Large intestine (tissue), 3 donors: ENCODE measurements at regions not wholly inside any gene's neighbourhood (a gene's known extent, or its start where the extent isn't known, plus 50 kb on each side); places are given as distances from the start of the nearest gene placed in this dataset.

ENCODE experiments used
- DNase-seq, 2 donors: peaks; one replicate each; pipeline versions ENCODE4 v3.0.0 to v3.0.0-alpha.2; 2013
- H3K27ac ChIP-seq: one replicate; pipeline ENCODE4 v1.5.1; 2013; ENCODE audit warnings: low read length
- H3K27me3 ChIP-seq: 2 replicates; pipeline ENCODE4 v1.6.1; 2013; ENCODE audit warnings: low read length; ENCODE audit not compliant: control insufficient read depth, insufficient read depth
- H3K36me3 ChIP-seq: 2 replicates; pipeline ENCODE4 v1.6.1; 2013; ENCODE audit warnings: low read length; ENCODE audit not compliant: control insufficient read depth, insufficient read depth
- H3K4me1 ChIP-seq: one replicate; pipeline ENCODE4 v1.6.1; 2013; ENCODE audit warnings: low read length; ENCODE audit not compliant: control insufficient read depth, insufficient read depth
- H3K4me3 ChIP-seq: one replicate; pipeline ENCODE4 v1.5.1; 2013; ENCODE audit warnings: low read length
- H3K9me3 ChIP-seq: one replicate; pipeline ENCODE4 v1.6.1; 2013; ENCODE audit warnings: mild to moderate bottlenecking, low read depth, low read length, moderate library complexity; ENCODE audit not compliant: control insufficient read depth
- WGBS: methylation state at CpG from one replicate; pipeline ENCODE4 v1.1.5; 2013; ENCODE audit warnings: low lambda C conversion rate; ENCODE audit not compliant: insufficient coverage; 5-methylcytosine and 5-hydroxymethylcytosine counted together

GRCh38 chr12:90062799-90063198, 354.2 kb upstream of the ATP2B1 start:
- 67% methylated on average over 1 of the region's 4 CpGs for WGBS
- Histone ChIP-seq H3K27me3 (no peaks in the 10 kb centered on the region), H3K36me3 (no peaks in the 10 kb centered on the region), H3K4me1 (no peaks in the 10 kb centered on the region), H3K9me3 (no peaks in the 10 kb centered on the region), H3K4me3 (no peak overlapping the region), H3K27ac (no peak overlapping the region)
- DNase-seq: no peak

GRCh38 chr12:90061809-90062208, 353.2 kb upstream of the ATP2B1 start:
- H3K27ac ChIP-seq: no peak overlapping the region
- no peaks in the 10 kb centered on the region for H3K27me3 ChIP-seq
- no peak overlapping the region for H3K4me3 ChIP-seq
- no CpG with 5 or more reads among the region's 2 CpGs for WGBS
- H3K9me3 ChIP-seq: no peaks in the 10 kb centered on the region
- no peaks in the 10 kb centered on the region for H3K4me1 ChIP-seq
- no peaks in the 10 kb centered on the region for H3K36me3 ChIP-seq
- DNase-seq: no peak

GRCh38 chr12:90060031-90060430, 351.4 kb upstream of the ATP2B1 start:
- no peak for DNase-seq
- H3K27me3 ChIP-seq: no peaks in the 10 kb centered on the region
- no peaks in the 10 kb centered on the region for H3K36me3 ChIP-seq
- WGBS: 40% methylated on average over 1 of the region's 1 CpG
- no peak overlapping the region for H3K27ac ChIP-seq
- no peaks in the 10 kb centered on the region for H3K9me3 ChIP-seq
- no peak overlapping the region for H3K4me3 ChIP-seq
- no peaks in the 10 kb centered on the region for H3K4me1 ChIP-seq

GRCh38 chr12:90058704-90059103, 350.1 kb upstream of the ATP2B1 start:
- H3K4me1 ChIP-seq: no peaks in the 10 kb centered on the region
- peak; percentile 10 to 12 for DNase-seq
- no peaks in the 10 kb centered on the region for H3K9me3 ChIP-seq
- WGBS: no CpG with 5 or more reads among the region's 1 CpG
- H3K4me3 ChIP-seq: no peak overlapping the region
- H3K27me3 ChIP-seq: no peaks in the 10 kb centered on the region
- H3K36me3 ChIP-seq: no peaks in the 10 kb centered on the region
- H3K27ac ChIP-seq: no peak overlapping the region

GRCh38 chr12:90055071-90055470, 346.4 kb upstream of the ATP2B1 start:
- Histone ChIP-seq H3K9me3 (no peaks in the 10 kb centered on the region), H3K4me3 (no peak overlapping the region), H3K4me1 (no peaks in the 10 kb centered on the region), H3K27me3 (no peaks in the 10 kb centered on the region), H3K36me3 (no peaks in the 10 kb centered on the region), H3K27ac (no peak overlapping the region)
- WGBS: 100% methylated on average over 1 of the region's 1 CpG
- DNase-seq: no peak

- Histone ChIP-seq H3K36me3 (no peaks in the 10 kb centered on the region), H3K9me3 (no peaks in the 10 kb centered on the region), H3K4me3 (no peak overlapping the region), H3K27me3 (no peaks in the 10 kb centered on the region), H3K27ac (no peak overlapping the region), H3K4me1 (no peaks in the 10 kb centered on the region)
- DNase-seq: no peak
Observed at GRCh38 chr12:90048918-90049317, 340.3 kb upstream of the ATP2B1 start.

- Histone ChIP-seq H3K9me3 (no peaks in the 10 kb centered on the region), H3K4me1 (no peaks in the 10 kb centered on the region), H3K36me3 (no peaks in the 10 kb centered on the region), H3K27ac (no peak overlapping the region), H3K27me3 (no peaks in the 10 kb centered on the region), H3K4me3 (no peak overlapping the region)
- no peak for DNase-seq
Observed at GRCh38 chr12:90045559-90045958, 336.9 kb upstream of the ATP2B1 start.

GRCh38 chr12:90044069-90044468, 335.4 kb upstream of the ATP2B1 start:
- no peaks in the 10 kb centered on the region for H3K4me1 ChIP-seq
- H3K4me3 ChIP-seq: no peak overlapping the region
- no peaks in the 10 kb centered on the region for H3K27me3 ChIP-seq
- no peak for DNase-seq
- H3K9me3 ChIP-seq: no peaks in the 10 kb centered on the region
- H3K36me3 ChIP-seq: no peaks in the 10 kb centered on the region
- H3K27ac ChIP-seq: no peak overlapping the region

GRCh38 chr12:90042920-90043641, 334.4 kb upstream of the ATP2B1 start:
- WGBS: no CpG with 5 or more reads among the region's 5 CpGs
- no peaks in the 10 kb centered on the region for H3K9me3 ChIP-seq
- no peak overlapping the region for H3K27ac ChIP-seq
- DNase-seq: no peak
- no peaks in the 10 kb centered on the region for H3K36me3 ChIP-seq
- no peak overlapping the region for H3K4me3 ChIP-seq
- no peaks in the 10 kb centered on the region for H3K4me1 ChIP-seq
- H3K27me3 ChIP-seq: no peaks in the 10 kb centered on the region

GRCh38 chr12:90038289-90038688, 329.7 kb upstream of the ATP2B1 start:
- DNase-seq: no peak
- H3K36me3 ChIP-seq: no peaks in the 10 kb centered on the region

GRCh38 chr12:90037740-90038139, 329.1 kb upstream of the ATP2B1 start:
- H3K27me3 ChIP-seq: no peaks in the 10 kb centered on the region
- H3K9me3 ChIP-seq: no peaks in the 10 kb centered on the region
- H3K4me1 ChIP-seq: no peaks in the 10 kb centered on the region
- no peak overlapping the region for H3K27ac ChIP-seq
- no peaks in the 10 kb centered on the region for H3K36me3 ChIP-seq
- no peak for DNase-seq
- WGBS: no CpG with 5 or more reads among the region's 1 CpG
- no peak overlapping the region for H3K4me3 ChIP-seq

More at GRCh38 chr12:90038289-90038688, 329.7 kb upstream of the ATP2B1 start:
- no peaks in the 10 kb centered on the region for H3K27me3 ChIP-seq
- H3K4me3 ChIP-seq: no peak overlapping the region
- H3K9me3 ChIP-seq: no peaks in the 10 kb centered on the region
- no peak overlapping the region for H3K27ac ChIP-seq
- no peaks in the 10 kb centered on the region for H3K4me1 ChIP-seq
